ENCODE measurements at regions not wholly inside any gene's neighbourhood (a gene's known extent, or its start where the extent isn't known, plus 50 kb on each side); places are given as distances from the start of the nearest gene placed in this dataset.

- TF ChIP-seq CTCF (conservative IDR thresholded peaks at IDR 0.05; ENCODE audit: low read depth, low read length), result no peak
- TF ChIP-seq EZH2 (IDR thresholded peaks at IDR 0.05; ENCODE audit: borderline replicate concordance, low read depth, low read length, poor library complexity, severe bottlenecking), result no peak
Observed at GRCh38 chr10:78961760-78962159, 107.0 kb upstream of the ZMIZ1 start.
